Activated T-helper 2 cell treated with anti-CD3 and anti-CD28 coated beads, Interferon-gamma antibody, Interleukin-2, Interleukin-4, amounts not matched to agents 10 μg/mL and 5 μg/mL and 100 μg/mL, durations not matched to agents 14 hours and 24 hours and 36 hours (primary cell): ENCODE measurements at regions not wholly inside any gene's neighbourhood (a gene's known extent, or its start where the extent isn't known, plus 50 kb on each side); places are given as distances from the start of the nearest gene placed in this dataset.
"Not testable (repeated sequence)": the region's sequence is repeated elsewhere in the genome, so short reads cannot be mapped to it uniquely, and the experiment has no call there.

Experiments
- DNase-seq: peaks from one replicate; pipeline ENCODE4 v3.0.0; 2021; ENCODE audit warnings: low spot score
- H3K27ac Mint-ChIP-seq: one replicate; pipeline ENCODE4 v1.8.0; 2021; ENCODE audit warnings: mixed read lengths
- H3K27me3 Mint-ChIP-seq: one replicate; pipeline ENCODE4 v1.8.0; 2021; ENCODE audit warnings: low read depth, mixed read lengths
- H3K36me3 Mint-ChIP-seq: one replicate; pipeline ENCODE4 v1.8.0; 2021; ENCODE audit warnings: low read depth, mixed read lengths
- H3K4me1 Mint-ChIP-seq: one replicate; pipeline ENCODE4 v1.8.0; 2021; ENCODE audit warnings: low read depth, mixed read lengths
- H3K4me3 Mint-ChIP-seq: one replicate; pipeline ENCODE4 v1.8.0; 2021; ENCODE audit warnings: low read depth, mild to moderate bottlenecking, moderate library complexity, mixed read lengths
- H3K9me3 Mint-ChIP-seq: one replicate; pipeline ENCODE4 v1.8.0; 2021; ENCODE audit warnings: mixed read lengths
- intact Hi-C: fragments of 100-400 bp; cut with micrococcal nuclease; formaldehyde crosslinking; loops from one replicate; pipeline ENCODE4 v1.15.1; 2023

DNA sequence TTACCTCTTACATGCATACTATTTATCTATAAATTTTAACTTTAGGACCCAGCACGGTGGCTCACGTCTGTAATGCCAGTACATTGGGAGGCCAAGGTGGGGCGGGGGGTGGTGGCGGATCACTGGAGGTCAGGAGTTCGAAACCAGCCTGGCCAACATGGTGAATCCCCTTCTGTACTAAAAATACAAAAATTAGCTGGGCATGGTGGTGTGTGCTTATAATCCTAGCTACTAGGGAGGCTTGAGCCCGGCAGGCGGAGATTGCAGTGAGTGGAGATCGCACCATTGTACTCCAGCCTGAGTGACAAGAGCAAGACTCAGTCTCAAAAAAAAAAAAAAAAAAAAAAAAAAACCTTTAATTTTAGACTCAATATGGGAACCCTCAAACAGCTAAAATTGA, 1582.6 kb upstream of the NUDT12 start:
- H3K4me3 Mint-ChIP-seq = no peak overlapping the region
- H3K27me3 Mint-ChIP-seq = no peaks in the 10 kb centered on the region
- H3K27ac Mint-ChIP-seq = no peak overlapping the region
- no peaks in the 10 kb centered on the region for H3K9me3 Mint-ChIP-seq
- H3K4me1 Mint-ChIP-seq = no peaks in the 10 kb centered on the region
- no peaks in the 10 kb centered on the region for H3K36me3 Mint-ChIP-seq
- intact Hi-C loops = no loop called here
- no peak for DNase-seq

DNA sequence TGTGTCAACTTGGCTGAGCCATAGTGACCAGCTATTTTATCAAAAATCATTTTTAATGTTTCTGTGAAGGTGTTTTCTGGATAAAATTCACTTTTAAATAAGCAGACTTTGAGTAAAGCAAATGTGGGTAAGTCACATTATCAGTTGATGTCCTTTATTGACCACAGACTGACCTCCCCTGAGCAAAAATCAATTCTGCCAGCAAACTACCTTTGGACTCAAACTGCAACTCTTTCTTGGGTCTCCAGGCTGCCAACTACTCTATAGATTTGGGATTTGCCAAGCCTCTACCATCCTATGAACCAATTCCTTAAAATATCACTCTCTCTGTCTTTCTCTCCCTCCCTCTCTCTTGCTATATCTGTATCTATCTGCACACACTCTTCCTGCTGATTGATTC, 1571.7 kb upstream of the NUDT12 start:
- H3K4me1 Mint-ChIP-seq = no peaks in the 10 kb centered on the region
- no peaks in the 10 kb centered on the region for H3K27me3 Mint-ChIP-seq
- no peak overlapping the region for H3K4me3 Mint-ChIP-seq
- no peak overlapping the region for H3K27ac Mint-ChIP-seq
- intact Hi-C loops = no loop called here
- H3K36me3 Mint-ChIP-seq = no peaks in the 10 kb centered on the region
- no peak for DNase-seq
- peaks cover 47% of the 10 kb centered on the region for H3K9me3 Mint-ChIP-seq

DNA sequence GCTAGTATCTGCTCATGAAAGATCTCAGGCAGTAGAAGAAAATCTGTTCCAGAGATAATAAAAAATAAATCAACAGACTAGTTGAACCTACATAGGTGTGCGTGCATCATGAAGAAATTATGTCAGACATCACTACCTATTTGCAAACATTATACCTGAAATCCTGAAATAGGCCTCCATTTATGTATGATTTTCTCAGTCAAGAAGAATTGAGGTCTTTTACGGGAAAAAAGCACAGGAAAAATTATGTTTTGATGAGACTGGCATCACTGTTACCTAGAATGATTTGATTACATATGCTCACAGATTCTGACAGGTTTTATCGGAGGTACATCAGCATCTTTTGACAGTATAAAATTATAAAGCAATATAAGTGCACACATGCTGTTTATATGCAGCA, 1570.5 kb upstream of the NUDT12 start:
- H3K27me3 Mint-ChIP-seq = no peaks in the 10 kb centered on the region
- no peaks in the 10 kb centered on the region for H3K4me1 Mint-ChIP-seq
- H3K27ac Mint-ChIP-seq = no peak overlapping the region
- intact Hi-C loops = no loop called here
- H3K36me3 Mint-ChIP-seq = no peaks in the 10 kb centered on the region
- DNase-seq = no peak
- H3K9me3 Mint-ChIP-seq = peaks cover 44% of the 10 kb centered on the region
- H3K4me3 Mint-ChIP-seq = no peak overlapping the region

DNA sequence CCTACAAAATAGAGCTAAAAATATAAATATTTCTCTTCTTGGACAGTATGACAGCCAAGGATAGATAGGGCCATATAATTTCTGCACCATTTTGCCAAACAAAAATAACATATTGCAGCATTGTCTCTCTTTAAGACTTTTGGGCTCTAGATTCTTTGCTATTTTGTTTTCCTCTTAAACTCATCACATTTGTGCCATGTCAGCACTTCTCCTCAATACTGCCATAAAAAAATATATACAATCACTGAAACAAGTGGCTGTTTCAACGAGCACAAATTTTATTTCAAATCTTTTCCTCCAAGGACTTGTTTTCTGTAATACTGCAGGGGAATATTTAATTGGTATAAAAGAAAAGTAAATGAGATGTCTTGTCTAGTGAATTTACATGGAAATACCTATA, 1570.0 kb upstream of the NUDT12 start:
- Mint-ChIP-seq H3K27ac (no peak overlapping the region), H3K27me3 (no peaks in the 10 kb centered on the region), H3K9me3 (peaks cover 49% of the 10 kb centered on the region), H3K36me3 (no peaks in the 10 kb centered on the region), H3K4me1 (no peaks in the 10 kb centered on the region), H3K4me3 (no peak overlapping the region)
- intact Hi-C loops = no loop called here
- no peak for DNase-seq

DNA sequence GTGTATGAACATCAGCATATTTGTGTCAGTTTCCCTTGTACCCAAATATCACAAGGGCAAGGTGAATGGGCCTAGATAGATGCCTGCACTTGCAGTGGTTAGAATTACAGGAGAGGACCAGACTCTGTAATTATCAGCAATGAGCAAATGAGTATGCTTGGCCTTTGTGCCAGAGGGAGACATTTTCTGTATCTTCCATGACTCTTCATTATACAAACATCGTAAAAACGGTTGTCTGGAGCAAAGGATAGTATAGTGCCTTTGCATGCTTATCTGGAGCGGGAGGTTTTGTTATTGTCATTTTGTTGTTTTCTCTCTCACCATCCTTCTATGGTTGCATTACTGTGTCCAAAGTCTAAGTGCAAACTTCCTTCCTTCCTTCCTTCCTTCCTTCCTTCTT, 1568.5 kb upstream of the NUDT12 start:
- intact Hi-C loops = no loop called here
- Mint-ChIP-seq H3K4me3 (no peak overlapping the region), H3K9me3 (peaks cover 43% of the 10 kb centered on the region), H3K4me1 (no peaks in the 10 kb centered on the region), H3K36me3 (no peaks in the 10 kb centered on the region), H3K27me3 (no peaks in the 10 kb centered on the region), H3K27ac (no peak overlapping the region)
- no peak for DNase-seq

DNA sequence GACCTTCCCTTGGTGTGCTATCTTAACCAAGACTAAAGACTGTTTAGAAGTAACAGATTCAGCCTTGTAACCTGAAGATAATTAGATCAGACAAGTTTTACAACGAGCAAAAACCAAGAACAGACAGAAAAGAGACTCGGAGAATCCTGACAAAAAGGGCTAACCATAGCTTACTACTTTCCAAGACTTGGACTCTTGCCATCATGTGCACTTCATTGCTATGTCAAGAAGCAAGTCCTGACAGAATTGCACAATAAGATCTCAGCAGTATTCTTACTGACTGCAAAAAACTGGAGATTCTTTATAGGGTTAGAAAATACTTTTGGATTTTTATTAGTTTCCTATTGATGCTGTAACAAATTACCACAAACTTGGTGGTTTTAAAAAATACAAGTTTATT, 1539.0 kb upstream of the NUDT12 start:
- Mint-ChIP-seq H3K27ac (no peak overlapping the region), H3K4me3 (no peak overlapping the region), H3K9me3 (peaks cover 32% of the 10 kb centered on the region), H3K27me3 (no peaks in the 10 kb centered on the region), H3K36me3 (no peaks in the 10 kb centered on the region), H3K4me1 (no peaks in the 10 kb centered on the region)
- intact Hi-C loops = no loop called here
- no peak for DNase-seq

DNA sequence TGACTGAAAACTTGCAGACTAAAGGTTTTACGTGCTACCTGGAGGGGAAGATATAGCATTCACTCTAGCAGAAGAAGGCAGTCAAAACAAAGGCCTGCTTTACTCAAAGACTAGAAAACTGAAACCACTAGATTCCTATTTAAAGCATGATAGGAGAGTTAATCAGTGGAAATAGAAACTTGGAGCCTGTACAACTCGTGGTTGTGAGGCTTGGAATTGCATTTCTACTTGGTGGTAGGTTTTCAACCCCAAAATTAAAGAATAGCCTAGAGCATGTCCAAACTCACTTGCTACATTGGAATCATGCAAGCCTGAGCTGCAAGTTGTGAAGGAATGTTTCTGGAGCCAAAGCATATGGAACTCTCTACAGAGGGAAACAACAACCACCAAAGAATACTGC, 1526.4 kb upstream of the NUDT12 start:
- no peak for DNase-seq
- Mint-ChIP-seq H3K9me3 (peaks cover 47% of the 10 kb centered on the region), H3K36me3 (no peaks in the 10 kb centered on the region), H3K4me3 (no peak overlapping the region), H3K27me3 (no peaks in the 10 kb centered on the region), H3K4me1 (no peaks in the 10 kb centered on the region), H3K27ac (no peak overlapping the region)
- intact Hi-C loops = no loop called here

DNA sequence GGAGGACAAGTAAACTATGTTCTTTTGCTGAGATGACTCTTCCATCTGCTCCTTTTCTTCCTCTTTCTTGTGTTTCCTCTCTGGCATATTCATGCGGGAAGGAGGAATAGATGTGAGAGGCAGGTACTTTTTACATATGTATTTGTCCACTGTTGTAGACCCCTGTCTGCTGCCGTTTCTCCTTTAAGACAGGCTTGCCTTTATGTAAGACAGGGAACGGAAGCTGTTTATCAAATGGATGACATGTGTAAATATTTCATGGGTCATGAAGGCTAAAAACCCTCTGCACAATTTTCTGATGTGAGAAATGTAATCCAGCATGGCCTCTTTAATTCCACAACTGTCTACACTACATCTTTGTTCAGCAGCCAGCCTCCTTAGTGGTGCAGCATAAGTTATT, 1525.5 kb upstream of the NUDT12 start:
- H3K36me3 Mint-ChIP-seq = no peaks in the 10 kb centered on the region
- no peaks in the 10 kb centered on the region for H3K4me1 Mint-ChIP-seq
- no peaks in the 10 kb centered on the region for H3K27me3 Mint-ChIP-seq
- H3K27ac Mint-ChIP-seq = no peak overlapping the region
- DNase-seq = no peak
- H3K9me3 Mint-ChIP-seq = peaks cover 41% of the 10 kb centered on the region
- no peak overlapping the region for H3K4me3 Mint-ChIP-seq
- intact Hi-C loops = no loop called here

DNA sequence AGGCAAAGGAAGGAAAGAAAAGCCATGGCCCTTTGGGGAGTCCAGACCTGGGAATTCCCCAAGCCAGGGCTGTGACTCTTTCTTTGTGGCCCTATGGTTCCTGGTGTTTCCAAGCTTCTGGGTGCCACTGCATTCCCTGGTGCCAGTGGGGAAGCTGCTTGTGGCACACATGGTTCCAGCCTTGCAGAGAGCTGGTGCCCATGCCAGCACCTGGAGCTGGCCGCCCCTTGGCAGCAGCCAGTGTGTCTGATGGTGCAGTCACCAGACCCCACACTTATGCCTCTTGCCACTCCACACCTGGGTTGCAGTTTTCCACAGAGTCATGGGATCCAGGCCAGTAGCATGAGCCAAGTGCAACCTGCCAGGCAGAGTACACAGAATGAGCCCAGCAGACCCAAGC, 1495.3 kb upstream of the NUDT12 start:
- no peak overlapping the region for H3K4me3 Mint-ChIP-seq
- H3K27me3 Mint-ChIP-seq = no peaks in the 10 kb centered on the region
- H3K36me3 Mint-ChIP-seq = no peaks in the 10 kb centered on the region
- peaks cover 28% of the 10 kb centered on the region for H3K9me3 Mint-ChIP-seq
- no peaks in the 10 kb centered on the region for H3K4me1 Mint-ChIP-seq
- no peak overlapping the region for H3K27ac Mint-ChIP-seq
- no peak for DNase-seq
- intact Hi-C loops = no loop called here

DNA sequence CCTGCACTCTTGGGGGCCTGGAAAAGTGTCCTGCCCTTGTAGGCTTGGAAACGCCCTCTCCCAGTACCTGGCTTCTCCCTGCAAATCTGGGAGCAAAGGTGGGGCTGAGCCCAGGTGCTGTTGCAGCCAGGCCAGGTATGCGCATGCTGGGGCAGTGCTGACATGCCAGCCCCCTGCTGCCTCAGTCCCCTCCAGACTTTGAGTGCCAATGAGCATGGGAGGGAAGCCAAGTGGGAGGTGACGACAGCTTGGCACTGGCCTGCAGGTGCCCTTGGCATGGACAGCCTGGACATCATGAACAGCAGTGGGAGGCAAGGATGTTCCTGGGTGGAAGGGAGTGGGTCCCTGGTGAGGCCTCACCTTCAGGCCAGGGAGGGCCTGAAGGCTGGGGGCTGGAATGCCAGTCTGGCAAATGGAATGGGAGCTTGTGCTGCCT, 1494.4 kb upstream of the NUDT12 start:
- intact Hi-C loops = no loop called here
- no peak overlapping the region for H3K27ac Mint-ChIP-seq
- H3K27me3 Mint-ChIP-seq = no peaks in the 10 kb centered on the region
- no peaks in the 10 kb centered on the region for H3K4me1 Mint-ChIP-seq
- no peak overlapping the region for H3K4me3 Mint-ChIP-seq
- peaks cover 35% of the 10 kb centered on the region for H3K9me3 Mint-ChIP-seq
- no peaks in the 10 kb centered on the region for H3K36me3 Mint-ChIP-seq
- DNase-seq = no peak

DNA sequence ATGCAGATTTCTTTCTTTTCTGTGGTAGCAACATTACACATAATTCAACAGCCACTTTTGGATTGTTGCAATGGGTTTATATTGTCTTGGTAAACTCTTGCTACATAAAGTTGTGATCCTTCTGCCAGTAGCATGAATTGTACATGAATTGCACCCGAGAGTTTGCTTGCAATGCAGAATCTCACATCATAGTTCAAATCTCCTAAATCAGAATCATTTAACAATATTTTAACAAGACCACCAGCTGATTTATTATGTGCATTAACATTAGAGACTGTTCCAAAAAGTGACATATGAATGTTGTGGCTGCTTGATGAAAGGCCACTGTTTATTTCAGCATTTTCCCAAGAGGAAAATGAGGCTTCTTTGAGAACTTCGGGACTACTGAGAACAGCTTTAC, 1491.8 kb upstream of the NUDT12 start:
- Mint-ChIP-seq H3K27me3 (no peaks in the 10 kb centered on the region), H3K9me3 (peaks cover 43% of the 10 kb centered on the region), H3K4me1 (no peaks in the 10 kb centered on the region), H3K4me3 (no peak overlapping the region), H3K36me3 (no peaks in the 10 kb centered on the region), H3K27ac (no peak overlapping the region)
- intact Hi-C loops = no loop called here
- DNase-seq = no peak

DNA sequence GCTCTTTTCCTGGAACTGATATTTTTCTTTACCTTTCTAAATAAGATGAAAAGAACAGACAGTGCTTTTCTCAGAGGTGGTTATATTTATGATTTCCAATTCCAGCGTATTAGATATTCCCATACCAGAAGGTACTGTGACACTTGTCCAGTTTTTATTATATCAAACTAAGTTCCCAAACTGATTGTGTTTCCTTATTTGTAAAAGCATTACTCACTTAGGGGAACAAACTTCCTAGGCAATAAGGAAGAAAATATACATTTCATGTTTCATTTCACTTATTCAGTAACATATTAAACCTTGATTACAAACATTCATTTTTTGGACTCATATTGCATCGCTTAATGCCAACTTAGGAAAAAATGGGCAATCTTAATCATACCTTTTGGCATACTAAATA, 1480.0 kb upstream of the NUDT12 start:
- no peaks in the 10 kb centered on the region for H3K27me3 Mint-ChIP-seq
- H3K4me3 Mint-ChIP-seq = no peak overlapping the region

DNA sequence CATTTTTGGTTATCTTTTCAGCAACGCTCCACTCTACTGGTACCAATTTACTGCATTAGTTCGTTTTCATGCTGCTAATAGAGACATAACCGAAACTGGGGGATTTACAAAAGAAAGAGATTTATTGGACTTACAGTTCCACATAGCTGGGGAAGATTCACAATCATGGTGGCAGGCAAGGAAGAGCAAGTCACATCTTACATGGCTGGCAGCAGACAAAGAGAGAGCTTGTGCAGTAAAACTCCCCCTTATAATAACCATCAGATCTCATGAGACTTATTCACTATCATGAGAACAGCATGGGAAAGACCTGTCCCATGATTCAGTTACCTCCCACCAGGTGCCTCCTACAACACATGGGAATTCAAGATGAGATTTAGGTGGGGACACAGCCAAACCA, 1474.2 kb upstream of the NUDT12 start:
- H3K27me3 Mint-ChIP-seq = not testable (repeated sequence)

More for the DNA sequence above, 1480.0 kb upstream of the NUDT12 start:
- intact Hi-C loops = no loop called here
- Mint-ChIP-seq H3K9me3 (peaks cover 16% of the 10 kb centered on the region), H3K27ac (no peak overlapping the region), H3K4me1 (no peaks in the 10 kb centered on the region), H3K36me3 (no peaks in the 10 kb centered on the region)
- DNase-seq = no peak

DNA sequence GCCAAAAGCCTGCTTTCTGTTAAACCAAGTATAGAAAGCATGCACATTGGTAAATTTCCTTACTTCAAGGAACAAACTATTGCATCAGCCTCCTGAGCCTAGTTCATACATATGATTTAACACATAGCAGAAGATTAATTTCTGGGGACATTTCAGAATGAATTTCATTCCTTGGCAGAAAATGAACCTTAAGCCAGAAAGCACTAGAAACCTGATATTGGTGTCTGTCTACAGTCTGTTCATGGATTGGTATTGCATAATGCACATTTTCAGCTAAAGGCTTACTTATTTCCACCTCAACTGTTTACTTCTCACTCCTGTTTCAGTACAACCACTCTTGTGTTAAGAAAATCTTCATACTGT, 1471.8 kb upstream of the NUDT12 start:
- Mint-ChIP-seq H3K4me3 (no peak overlapping the region), H3K27ac (no peak overlapping the region), H3K36me3 (no peaks in the 10 kb centered on the region), H3K27me3 (no peaks in the 10 kb centered on the region), H3K9me3 (peaks cover 30% of the 10 kb centered on the region), H3K4me1 (no peaks in the 10 kb centered on the region)
- intact Hi-C loops = no loop called here
- DNase-seq = no peak

More for the DNA sequence above, 1474.2 kb upstream of the NUDT12 start:
- H3K4me3 Mint-ChIP-seq, H3K36me3 Mint-ChIP-seq, DNase-seq, intact Hi-C loops, H3K27ac Mint-ChIP-seq, H3K4me1 Mint-ChIP-seq: not testable (repeated sequence)
- peaks cover 30% of the 10 kb centered on the region for H3K9me3 Mint-ChIP-seq
